ENCODE measurements at regions not wholly inside any gene's neighbourhood (a gene's known extent, or its start where the extent isn't known, plus 50 kb on each side); places are given as distances from the start of the nearest gene placed in this dataset.

DNA sequence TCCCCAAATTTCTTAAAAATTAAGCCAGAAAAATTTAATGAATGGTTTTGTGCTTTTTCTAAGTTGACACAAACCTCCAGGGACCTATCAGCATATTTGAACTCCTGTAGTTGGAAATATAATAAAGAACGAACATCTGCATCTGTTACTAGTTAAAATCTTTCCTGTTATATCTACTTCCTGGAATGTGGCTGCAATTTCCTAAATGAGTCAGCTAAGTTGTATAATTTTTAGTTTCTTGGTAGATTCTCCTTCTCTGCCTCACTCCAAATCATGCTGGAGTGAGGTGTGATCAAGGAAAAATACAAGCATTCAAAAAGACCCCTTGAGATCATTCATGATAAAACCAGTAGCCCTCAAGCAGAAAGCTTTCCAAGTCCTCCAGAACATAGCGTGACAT, 106.2 kb upstream of the MCTP2 start:
- TF ChIP-seq GATA2 (IDR thresholded peaks at IDR 0.05; ENCODE audit: low read depth, low read length), result no peak
- TF ChIP-seq GATA3 (IDR thresholded peaks at IDR 0.05; ENCODE audit: low read depth, low read length), result no peak

DNA sequence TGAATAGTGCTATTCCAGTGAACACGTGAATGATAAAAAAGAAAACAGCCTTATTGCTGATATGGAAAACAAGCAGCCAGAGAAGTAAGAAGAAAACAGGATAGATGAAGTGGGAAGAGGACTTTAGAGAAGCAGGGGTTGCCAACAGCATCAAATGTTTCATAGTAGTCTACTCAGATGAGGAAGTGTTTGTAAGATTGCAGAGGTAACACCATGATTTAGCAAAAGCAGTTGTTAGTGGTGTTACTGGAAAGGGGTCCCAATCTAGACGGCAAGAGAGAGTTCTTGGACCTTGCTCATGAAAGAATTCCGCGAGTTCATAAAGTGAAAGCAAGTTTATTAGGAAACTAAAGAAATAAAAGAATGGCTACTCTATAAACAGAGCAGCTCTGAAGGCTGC, 108.8 kb upstream of the MCTP2 start:
- TF ChIP-seq GATA3 (IDR thresholded peaks at IDR 0.05; ENCODE audit: low read depth, low read length) (no peak), GATA2 (IDR thresholded peaks at IDR 0.05; ENCODE audit: low read depth, low read length) (no peak)

DNA sequence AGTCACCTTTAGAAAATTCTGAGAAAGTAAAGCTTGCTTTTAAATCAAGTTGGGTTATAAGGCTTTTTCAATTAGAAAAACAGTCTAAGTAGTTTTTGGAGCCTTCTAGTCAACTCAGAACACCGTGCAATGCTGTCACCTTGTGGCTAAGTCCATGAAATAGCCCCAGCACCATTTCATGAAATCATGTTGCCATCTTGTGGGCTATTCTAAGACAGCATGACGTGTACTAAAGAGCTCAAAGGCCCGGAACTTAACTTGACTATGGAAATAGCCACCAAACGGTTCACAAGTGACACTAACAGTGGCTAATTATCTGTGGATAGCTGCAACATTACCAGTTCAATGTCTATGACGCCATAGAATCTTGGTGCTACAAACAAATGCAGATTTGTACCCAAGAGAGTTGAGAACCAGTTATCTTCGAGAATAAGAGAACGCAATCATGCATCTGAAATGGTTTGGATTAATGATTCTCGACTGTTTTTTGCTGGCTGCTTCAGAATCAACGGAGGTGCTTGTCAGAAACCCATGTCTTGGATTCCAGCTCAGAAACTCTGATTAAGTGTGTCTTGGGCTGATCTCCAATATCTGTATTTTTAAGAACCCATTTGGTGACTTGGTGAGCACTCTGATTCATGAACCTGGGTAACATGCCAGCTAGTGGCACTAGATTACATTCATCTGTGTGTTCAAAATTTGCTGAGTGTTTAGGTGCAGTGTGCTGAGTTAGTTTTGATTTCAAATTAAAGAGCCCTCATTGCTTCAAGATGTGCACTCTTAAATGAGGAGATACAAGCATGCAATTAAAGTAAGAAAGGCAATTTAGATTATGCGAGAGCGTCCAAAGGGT, 111.2 kb upstream of the MCTP2 start:
- TF ChIP-seq GATA3 (IDR thresholded peaks at IDR 0.05; ENCODE audit: low read depth, low read length) (no peak), GATA2 (IDR thresholded peaks at IDR 0.05; ENCODE audit: low read depth, low read length) (no peak)

- TF ChIP-seq GATA2 (IDR thresholded peaks at IDR 0.05; ENCODE audit: low read depth, low read length) (no peak), GATA3 (IDR thresholded peaks at IDR 0.05; ENCODE audit: low read depth, low read length) (no peak)
Observed at GRCh38 chr15:94119298-94119811, 112.0 kb upstream of the MCTP2 start.

- TF ChIP-seq GATA2 (IDR thresholded peaks at IDR 0.05; ENCODE audit: low read depth, low read length), result no peak
- TF ChIP-seq GATA3 (IDR thresholded peaks at IDR 0.05; ENCODE audit: low read depth, low read length), result no peak
Observed at GRCh38 chr15:94110476-94111130, 120.8 kb upstream of the MCTP2 start.

GRCh38 chr15:94107652-94108051, 123.7 kb upstream of the MCTP2 start:
- no peak for TF ChIP-seq GATA3 (IDR thresholded peaks at IDR 0.05; ENCODE audit: low read depth, low read length)
- no peak for TF ChIP-seq GATA2 (IDR thresholded peaks at IDR 0.05; ENCODE audit: low read depth, low read length)

DNA sequence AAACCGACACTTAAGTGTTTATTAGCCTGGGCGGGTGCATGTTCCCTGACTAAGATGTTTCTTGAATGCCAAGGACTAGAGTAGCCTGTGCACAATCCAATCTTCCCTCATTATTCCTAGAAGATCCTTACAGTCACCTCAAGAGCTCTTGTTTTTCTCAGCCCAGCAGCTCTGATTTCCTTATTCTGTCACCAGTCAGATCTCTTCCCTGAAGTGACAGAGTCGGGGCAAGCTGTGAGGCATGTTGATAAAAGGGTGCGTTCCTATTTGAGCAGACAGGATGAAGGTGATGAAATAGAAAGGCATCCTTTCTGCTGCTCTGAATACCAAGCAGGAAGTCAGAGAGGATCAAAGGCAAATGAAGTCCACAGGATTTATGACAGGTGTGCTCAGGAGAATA, 125.6 kb upstream of the MCTP2 start:
- TF ChIP-seq GATA2 (IDR thresholded peaks at IDR 0.05; ENCODE audit: low read depth, low read length) (no peak), GATA3 (IDR thresholded peaks at IDR 0.05; ENCODE audit: low read depth, low read length) (no peak)

- TF ChIP-seq GATA2 (IDR thresholded peaks at IDR 0.05; ENCODE audit: low read depth, low read length), result no peak
- no peak for TF ChIP-seq GATA3 (IDR thresholded peaks at IDR 0.05; ENCODE audit: low read depth, low read length)
Observed at GRCh38 chr15:94100863-94101262, 130.5 kb upstream of the MCTP2 start.

GRCh38 chr15:94099574-94099960, 131.8 kb upstream of the MCTP2 start:
- TF ChIP-seq GATA3 (IDR thresholded peaks at IDR 0.05; ENCODE audit: low read depth, low read length), result no peak
- TF ChIP-seq GATA2 (IDR thresholded peaks at IDR 0.05; ENCODE audit: low read depth, low read length), result no peak

DNA sequence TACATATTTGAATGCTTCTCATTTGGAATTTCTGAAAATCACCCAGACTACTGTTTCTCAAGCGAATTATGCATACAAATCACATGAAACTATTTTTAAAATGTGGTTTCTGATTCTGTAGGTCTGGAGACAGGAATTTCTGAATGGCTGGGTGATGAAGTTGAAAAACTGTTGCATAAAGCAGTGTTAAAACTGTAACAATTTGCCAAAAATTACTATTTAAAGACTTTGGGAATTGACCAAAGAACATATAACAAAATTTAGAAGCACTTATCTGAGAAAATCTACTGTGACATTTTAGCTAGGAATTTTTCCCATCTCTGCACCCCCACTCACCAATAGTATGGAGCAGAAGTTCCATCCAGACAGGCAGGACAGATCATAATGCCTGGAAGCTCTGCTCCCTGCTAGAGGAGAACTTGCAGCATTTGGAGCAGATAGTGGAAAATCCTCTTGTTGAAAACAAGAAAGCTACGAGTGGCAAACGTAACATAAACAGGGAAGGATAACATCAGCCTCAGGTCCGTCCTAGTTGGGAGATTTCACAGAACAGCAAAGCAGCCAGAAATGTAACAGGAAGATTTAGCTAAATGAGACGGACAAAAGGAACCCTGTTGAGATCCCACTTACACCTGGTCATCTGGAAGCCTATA, 132.3 kb upstream of the MCTP2 start:
- TF ChIP-seq GATA3 (IDR thresholded peaks at IDR 0.05; ENCODE audit: low read depth, low read length) (no peak), GATA2 (IDR thresholded peaks at IDR 0.05; ENCODE audit: low read depth, low read length) (no peak)

- TF ChIP-seq GATA2 (IDR thresholded peaks at IDR 0.05; ENCODE audit: low read depth, low read length), result no peak
- no peak for TF ChIP-seq GATA3 (IDR thresholded peaks at IDR 0.05; ENCODE audit: low read depth, low read length)
Observed at GRCh38 chr15:94097552-94097951, 133.8 kb upstream of the MCTP2 start.

DNA sequence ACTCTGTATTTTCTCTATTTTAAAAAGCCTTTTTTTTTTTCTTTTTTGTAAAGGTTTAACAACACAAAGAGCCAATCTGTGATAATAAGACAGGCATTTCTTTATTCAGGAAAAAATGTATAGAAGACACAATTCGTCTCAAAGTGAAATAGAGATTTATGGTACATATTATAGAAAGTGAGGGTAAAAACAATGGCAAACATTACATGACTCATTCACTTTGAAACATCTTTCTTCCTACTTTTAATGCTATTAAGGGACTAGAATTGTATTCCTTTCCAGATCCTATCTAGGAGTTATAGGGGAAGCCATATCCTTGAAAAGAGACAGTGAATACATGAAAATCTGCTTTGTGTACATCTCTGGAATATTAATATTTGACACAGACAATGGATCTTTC, 137.1 kb upstream of the MCTP2 start:
- no peak for TF ChIP-seq GATA2 (IDR thresholded peaks at IDR 0.05; ENCODE audit: low read depth, low read length)
- no peak for TF ChIP-seq GATA3 (IDR thresholded peaks at IDR 0.05; ENCODE audit: low read depth, low read length)

DNA sequence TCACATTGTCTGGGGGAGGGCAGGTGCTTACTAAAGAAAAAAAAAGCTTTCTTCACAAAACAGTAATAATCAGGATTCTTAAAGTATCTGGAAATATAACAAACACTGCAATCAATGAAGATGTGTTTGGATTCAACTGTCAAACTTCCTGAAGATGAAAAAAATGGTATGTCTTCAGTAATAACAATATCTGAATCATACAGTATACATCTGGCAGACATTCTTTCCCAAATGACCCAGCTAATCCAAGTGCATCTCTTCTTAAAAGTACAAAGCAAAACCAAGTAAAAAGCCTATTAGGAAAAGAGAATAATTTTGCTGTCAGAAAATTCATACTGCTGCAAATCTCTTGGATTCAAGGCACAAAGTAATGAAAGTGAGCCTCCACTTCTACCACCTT, 145.0 kb upstream of the MCTP2 start:
- TF ChIP-seq GATA3 (IDR thresholded peaks at IDR 0.05; ENCODE audit: low read depth, low read length) (no peak), GATA2 (IDR thresholded peaks at IDR 0.05; ENCODE audit: low read depth, low read length) (no peak)

DNA sequence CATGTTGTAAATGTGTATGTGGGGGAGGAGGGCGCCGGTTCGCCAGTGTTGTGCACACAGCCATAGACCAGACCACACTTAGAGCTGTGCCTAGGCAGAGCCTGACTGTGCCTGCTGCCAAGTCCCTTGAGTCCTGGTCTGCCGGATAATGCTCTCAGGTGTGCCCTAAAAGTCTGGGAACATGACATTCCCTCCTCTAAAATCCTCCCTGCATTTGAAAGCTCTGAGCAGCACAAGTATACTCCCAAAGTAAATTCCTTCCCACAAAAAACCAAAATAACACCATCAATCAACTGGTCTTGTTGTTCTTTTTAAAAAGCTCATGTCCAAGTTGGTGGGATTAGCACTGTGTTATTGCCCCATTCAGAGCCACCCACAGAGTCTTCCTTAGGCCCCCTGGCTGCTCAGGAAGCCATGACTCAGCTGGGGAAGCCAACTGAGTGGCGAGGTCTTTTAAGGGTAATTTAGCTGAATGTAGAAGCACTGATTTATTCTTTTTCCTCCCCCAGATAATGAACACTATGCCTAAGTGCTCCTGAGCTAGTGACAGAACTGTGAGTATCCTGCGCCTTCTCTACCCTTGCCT, 147.8 kb upstream of the MCTP2 start:
- TF ChIP-seq GATA2 (IDR thresholded peaks at IDR 0.05; ENCODE audit: low read depth, low read length) (no peak), GATA3 (IDR thresholded peaks at IDR 0.05; ENCODE audit: low read depth, low read length) (no peak)

All from SH-SY5Y (cell line).